IMR-90 (cell line): ENCODE measurements at regions not wholly inside any gene's neighbourhood (a gene's known extent, or its start where the extent isn't known, plus 50 kb on each side); places are given as distances from the start of the nearest gene placed in this dataset.

Source experiments
- ATAC-seq: fragments of 200-7000 bp; cut with Tn5 transposase; 2 replicates; pipeline ENCODE4 v1.9.1; 2020; ENCODE audit warnings: low read depth, mild to moderate bottlenecking, moderate library complexity
- BruUV-seq: library from RNA; stranded (reverse); fragments of 400-500 nt; replicated peaks from 2 replicates; lab custom pipeline; 2021; lab: Mats Ljungman, UMichigan
- CTCF ChIA-PET: fragments of 300-600 bp; formaldehyde crosslinking; extraction: SDS; loops from one replicate; lab custom pipeline; 2021; ENCODE audit warnings: antibody characterized with exemption; lab: Yijun Ruan, JAX
- POLR2A ChIA-PET: fragments of 300-600 bp; sonication (Branson Sonifier 250); formaldehyde crosslinking; loops from one replicate; lab custom pipeline; 2022; ENCODE audit warnings: antibody characterized with exemption; ENCODE audit not compliant: unreplicated experiment; lab: Charles Lee
- DNase-seq: peaks from one replicate; pipeline ENCODE4 v3.0.0; 2013
- H2AFZ ChIP-seq: replicated peaks from 2 replicates; pipeline ENCODE3; 2013; ENCODE audit warnings: low read length, mild to moderate bottlenecking; ENCODE audit not compliant: poor library complexity
- H2AK5ac ChIP-seq: 2 replicates; pipeline ENCODE4 v1.6.1; 2013; ENCODE audit warnings: low read depth, low read length, inconsistent platforms
- H2AK9ac ChIP-seq: replicated peaks from 2 replicates; pipeline ENCODE3; 2013; ENCODE audit warnings: mild to moderate bottlenecking, low read depth, low read length, moderate library complexity; ENCODE audit not compliant: poor library complexity
- H2BK120ac ChIP-seq: 2 replicates; pipeline ENCODE4 v1.6.1; 2013; ENCODE audit warnings: low read depth, low read length, inconsistent platforms
- H2BK15ac ChIP-seq: 3 replicates; pipeline ENCODE4 v1.6.1; 2013; ENCODE audit warnings: low read depth, low read length, inconsistent platforms
- H2BK20ac ChIP-seq: 2 replicates; pipeline ENCODE4 v1.6.1; 2013; ENCODE audit warnings: low read depth, mild to moderate bottlenecking, inconsistent platforms, low read length, moderate library complexity
- H2BK5ac ChIP-seq: 2 replicates; pipeline ENCODE4 v1.6.1; 2013; ENCODE audit warnings: mild to moderate bottlenecking, low read depth, low read length, inconsistent platforms; ENCODE audit not compliant: poor library complexity, severe bottlenecking
- H3K14ac ChIP-seq: replicated peaks from 2 replicates; pipeline ENCODE4 v1.6.1; 2013; ENCODE audit warnings: low read depth, low read length, inconsistent platforms
- H3K18ac ChIP-seq: 2 replicates; pipeline ENCODE4 v1.6.1; 2013; ENCODE audit warnings: low read depth, low read length, control low read depth
- H3K23ac ChIP-seq: 2 replicates; pipeline ENCODE4 v1.6.1; 2013; ENCODE audit warnings: low read depth, low read length, inconsistent platforms
- H3K27ac ChIP-seq: 2 replicates; pipeline ENCODE4 v1.5.1; 2013; ENCODE audit warnings: mild to moderate bottlenecking, control low read depth, low read length; ENCODE audit not compliant: insufficient read depth
- H3K27me3 ChIP-seq: 2 replicates; pipeline ENCODE4 v1.6.1; 2013; ENCODE audit warnings: low read length; ENCODE audit not compliant: control insufficient read depth, insufficient read depth
- H3K36me3 ChIP-seq: 2 replicates; pipeline ENCODE4 v1.6.1; 2013; ENCODE audit warnings: low read length, mixed read lengths; ENCODE audit not compliant: control insufficient read depth, insufficient read depth
- H3K4ac ChIP-seq: 2 replicates; pipeline ENCODE4 v1.6.1; 2013; ENCODE audit warnings: low read depth, low read length, inconsistent platforms
- H3K4me1 ChIP-seq: 2 replicates; pipeline ENCODE4 v1.6.1; 2013; ENCODE audit warnings: low read length, mixed read lengths; ENCODE audit not compliant: control insufficient read depth, insufficient read depth
- H3K4me2 ChIP-seq: 2 replicates; pipeline ENCODE4 v1.6.1; 2013; ENCODE audit warnings: low read depth, mild to moderate bottlenecking, control low read depth, low read length, moderate library complexity
- H3K4me3 ChIP-seq: 2 replicates; pipeline ENCODE4 v1.5.1; 2013; ENCODE audit warnings: low read depth, mild to moderate bottlenecking, control low read depth, low read length, moderate library complexity; ENCODE audit not compliant: insufficient read depth
- H3K56ac ChIP-seq: 2 replicates; pipeline ENCODE4 v1.6.1; 2013; ENCODE audit warnings: low read length, inconsistent platforms; ENCODE audit not compliant: insufficient read depth; ENCODE audit errors: extremely low read depth
- H3K79me1 ChIP-seq, 2 experiments: 2 replicates each; pipeline ENCODE4 v1.6.1; 2013; ENCODE audit warnings: low read length in 2 of 2, inconsistent platforms in 1 of 2, low read depth in 1 of 2
- H3K9ac ChIP-seq: 2 replicates; pipeline ENCODE4 v1.6.1; 2013; ENCODE audit warnings: low read depth, low read length, control low read depth
- H3K9me1 ChIP-seq: 2 replicates; pipeline ENCODE4 v1.6.1; 2013; ENCODE audit warnings: low read length, inconsistent platforms; ENCODE audit not compliant: insufficient read depth
- H3K9me3 ChIP-seq: 2 replicates; pipeline ENCODE4 v1.6.1; 2013; ENCODE audit warnings: low read length; ENCODE audit not compliant: control insufficient read depth, insufficient read depth
- H4K20me1 ChIP-seq: 2 replicates; pipeline ENCODE4 v1.6.1; 2013; ENCODE audit warnings: low read length, inconsistent platforms; ENCODE audit not compliant: insufficient read depth
- H4K5ac ChIP-seq: 2 replicates; pipeline ENCODE4 v1.6.1; 2013; ENCODE audit warnings: mild to moderate bottlenecking, low read depth, low read length, control low read depth
- H4K8ac ChIP-seq, 2 experiments: 2 replicates each; pipeline ENCODE4 v1.6.1; 2013; ENCODE audit warnings: low read depth in 2 of 2, low read length in 2 of 2, control low read depth in 1 of 2, inconsistent platforms in 1 of 2
- H4K91ac ChIP-seq: 2 replicates; pipeline ENCODE4 v1.6.1; 2013; ENCODE audit warnings: low read depth, low read length, inconsistent platforms; ENCODE audit not compliant: insufficient read depth
- CHD1 ChIP-seq: IDR thresholded peaks from 2 replicates; pipeline ENCODE4 v1.6.1; 2012; ENCODE audit warnings: low read depth, low read length, improper control_type of control experiment
- FOS ChIP-seq: fragments of 150-350 bp; IDR thresholded peaks from 2 replicates; pipeline ENCODE4 v1.6.1; 2016; ENCODE audit warnings: low read depth, low read length
- MAZ ChIP-seq: IDR thresholded peaks from 2 replicates; pipeline ENCODE4 v1.6.1; 2012; ENCODE audit warnings: low read depth, mild to moderate bottlenecking, low read length, improper control_type of control experiment, moderate library complexity, borderline replicate concordance
- MXI1 ChIP-seq: IDR thresholded peaks from 2 replicates; pipeline ENCODE4 v1.6.1; 2012; ENCODE audit warnings: low read depth, mild to moderate bottlenecking, low read length, moderate library complexity, borderline replicate concordance
- NFE2L2 ChIP-seq: fragments of 150-350 bp; IDR thresholded peaks from 2 replicates; pipeline ENCODE4 v1.6.1; 2016; ENCODE audit warnings: low read depth, mild to moderate bottlenecking, low read length
- POLR2A ChIP-seq: IDR thresholded peaks from 2 replicates; pipeline ENCODE4 v1.6.1; 2012; ENCODE audit warnings: mild to moderate bottlenecking, low read depth, low read length
- RAD21 ChIP-seq: IDR thresholded peaks from 2 replicates; pipeline ENCODE4 v1.6.1; 2012; ENCODE audit warnings: low read length, improper control_type of control experiment
- RCOR1 ChIP-seq: IDR thresholded peaks from 2 replicates; pipeline ENCODE4 v1.6.1; 2012; ENCODE audit warnings: mild to moderate bottlenecking, low read length, improper control_type of control experiment; ENCODE audit not compliant: insufficient replicate concordance
- RFX5 ChIP-seq: IDR thresholded peaks from 2 replicates; pipeline ENCODE4 v1.8.0; 2012; ENCODE audit warnings: low read depth, mild to moderate bottlenecking, low read length, moderate library complexity
- SMC3 ChIP-seq: fragments of 150-350 bp; IDR thresholded peaks from 2 replicates; pipeline ENCODE4 v1.6.1; 2016; ENCODE audit warnings: low read depth, mild to moderate bottlenecking, antibody characterized with exemption, low read length, moderate library complexity
- WGBS, 2 experiments: methylation state at CpG; one replicate each; pipeline versions ENCODE4 v1.1.5 to v1.1.7; 2013; ENCODE audit warnings: missing lambda C conversion rate in 2 of 2; ENCODE audit not compliant: insufficient read length in 1 of 2; ENCODE audit errors: extremely low coverage in 2 of 2; 5-methylcytosine and 5-hydroxymethylcytosine counted together
- dilution Hi-C: fragments of 300-500 bp; cut with HindIII; formaldehyde crosslinking; loops from one replicate; pipeline ENCODE4 v1.14.3; 2018; ENCODE audit warnings: low sequenced_read_pairs; ENCODE audit not compliant: unreplicated experiment
- in situ Hi-C: fragments of 300-500 bp; cut with MboI; formaldehyde crosslinking; loops from 3 replicates; pipeline ENCODE4 v1.14.3; 2019; ENCODE audit warnings: low sequenced_read_pairs, inconsistent platforms, mixed read lengths
- intact Hi-C: fragments of 100-400 bp; cut with micrococcal nuclease; formaldehyde crosslinking; loops from 2 replicates; pipeline ENCODE4 v1.10.0; 2022
- TF ChIP-seq, protein P1 (sequence below): fragments of 150-350 bp; IDR thresholded peaks from 2 replicates; pipeline ENCODE4 v1.6.1; 2016; ENCODE audit warnings: low read depth, mild to moderate bottlenecking, low read length, moderate library complexity, borderline replicate concordance
- TF ChIP-seq, protein P2 (sequence below): fragments of 150-350 bp; IDR thresholded peaks from 2 replicates; pipeline ENCODE4 v1.6.1; 2017; ENCODE audit warnings: mild to moderate bottlenecking, antibody characterized with exemption, low read length, low read depth
- TF ChIP-seq, protein P3 (sequence below): conservative IDR thresholded peaks from 2 replicates; pipeline ENCODE4 v1.5.1; 2012; ENCODE audit warnings: mild to moderate bottlenecking, low read depth, low read length, improper control_type of control experiment

DNA sequence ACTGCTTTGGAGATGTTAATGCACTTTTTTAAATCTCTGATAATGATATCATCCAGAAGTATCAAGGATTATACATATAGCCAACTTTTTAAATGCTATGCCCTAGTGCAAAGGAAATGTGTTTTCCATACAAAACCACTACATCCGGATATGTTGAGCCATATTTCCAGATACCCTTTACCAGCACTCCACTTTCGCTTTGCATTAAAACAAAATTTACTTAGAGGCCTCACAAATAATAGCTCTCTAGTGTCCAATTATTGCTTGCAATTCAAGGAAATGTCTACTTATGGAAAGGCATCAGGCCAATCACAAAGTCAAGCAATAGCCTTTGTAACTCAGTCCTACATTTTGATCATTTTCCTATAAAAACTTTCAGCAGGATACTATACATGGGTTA lies 1072.8 kb upstream of the INTU start:
- no peak overlapping the region for H3K4me3 ChIP-seq
- POLR2A ChIA-PET = no interaction called here
- ATAC-seq (no peak), DNase-seq (no peak)
- H3K36me3 ChIP-seq = no peaks in the 10 kb centered on the region
- no peak overlapping the region for H2BK120ac ChIP-seq
- H2BK15ac ChIP-seq = no peak overlapping the region
- H3K56ac ChIP-seq = no peak overlapping the region
- WGBS, 2 experiments = 100% methylated on average over 1 of the region's 2 CpGs; no CpG with 5 or more reads in 1 of the 2 experiments
- no peak overlapping the region for H3K4me2 ChIP-seq
- no peak overlapping the region for H3K27ac ChIP-seq
- no peak overlapping the region for H3K14ac ChIP-seq
- H3K4me1 ChIP-seq = no peaks in the 10 kb centered on the region
- no peak overlapping the region for H3K23ac ChIP-seq
- no peak overlapping the region for H4K8ac ChIP-seq
- intact Hi-C loops = no loop called here
- no peak overlapping the region for H3K18ac ChIP-seq
- no TSS peak for BruUV-seq
- no peak overlapping the region for H4K91ac ChIP-seq
- H3K79me1 ChIP-seq = no peaks in the 10 kb centered on the region
- H2BK5ac ChIP-seq = no peak overlapping the region
- CTCF ChIA-PET = no interaction called here
- H3K9me1 ChIP-seq = no peaks in the 10 kb centered on the region
- no peak overlapping the region for H2BK20ac ChIP-seq
- no peaks in the 10 kb centered on the region for H3K9me3 ChIP-seq
- H4K20me1 ChIP-seq = no peaks in the 10 kb centered on the region
- no peak overlapping the region for H2AK5ac ChIP-seq
- no peak overlapping the region for H3K4ac ChIP-seq
- H2AFZ ChIP-seq = no peak overlapping the region
- H3K9ac ChIP-seq = no peak overlapping the region
- H3K27me3 ChIP-seq = no peaks in the 10 kb centered on the region
- no peak overlapping the region for H2AK9ac ChIP-seq
- no peak overlapping the region for H4K5ac ChIP-seq
- in situ Hi-C loops = no loop called here
- dilution Hi-C loops = no loop called here
- no peak for TF ChIP-seq FOS
- TF ChIP-seq SMC3 = no peak
- no peak for TF ChIP-seq RCOR1
- TF ChIP-seq MAZ = no peak
- no peak for TF ChIP-seq MXI1
- TF ChIP-seq, protein P1, sequence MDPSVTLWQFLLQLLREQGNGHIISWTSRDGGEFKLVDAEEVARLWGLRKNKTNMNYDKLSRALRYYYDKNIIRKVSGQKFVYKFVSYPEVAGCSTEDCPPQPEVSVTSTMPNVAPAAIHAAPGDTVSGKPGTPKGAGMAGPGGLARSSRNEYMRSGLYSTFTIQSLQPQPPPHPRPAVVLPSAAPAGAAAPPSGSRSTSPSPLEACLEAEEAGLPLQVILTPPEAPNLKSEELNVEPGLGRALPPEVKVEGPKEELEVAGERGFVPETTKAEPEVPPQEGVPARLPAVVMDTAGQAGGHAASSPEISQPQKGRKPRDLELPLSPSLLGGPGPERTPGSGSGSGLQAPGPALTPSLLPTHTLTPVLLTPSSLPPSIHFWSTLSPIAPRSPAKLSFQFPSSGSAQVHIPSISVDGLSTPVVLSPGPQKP = no peak
- TF ChIP-seq CHD1 = no peak
- no peak for TF ChIP-seq RAD21
- TF ChIP-seq POLR2A = no peak
- TF ChIP-seq NFE2L2 = no peak
- TF ChIP-seq, protein P2, sequence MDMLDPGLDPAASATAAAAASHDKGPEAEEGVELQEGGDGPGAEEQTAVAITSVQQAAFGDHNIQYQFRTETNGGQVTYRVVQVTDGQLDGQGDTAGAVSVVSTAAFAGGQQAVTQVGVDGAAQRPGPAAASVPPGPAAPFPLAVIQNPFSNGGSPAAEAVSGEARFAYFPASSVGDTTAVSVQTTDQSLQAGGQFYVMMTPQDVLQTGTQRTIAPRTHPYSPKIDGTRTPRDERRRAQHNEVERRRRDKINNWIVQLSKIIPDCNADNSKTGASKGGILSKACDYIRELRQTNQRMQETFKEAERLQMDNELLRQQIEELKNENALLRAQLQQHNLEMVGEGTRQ = no peak
- TF ChIP-seq RFX5 = no peak
- TF ChIP-seq, protein P3, sequence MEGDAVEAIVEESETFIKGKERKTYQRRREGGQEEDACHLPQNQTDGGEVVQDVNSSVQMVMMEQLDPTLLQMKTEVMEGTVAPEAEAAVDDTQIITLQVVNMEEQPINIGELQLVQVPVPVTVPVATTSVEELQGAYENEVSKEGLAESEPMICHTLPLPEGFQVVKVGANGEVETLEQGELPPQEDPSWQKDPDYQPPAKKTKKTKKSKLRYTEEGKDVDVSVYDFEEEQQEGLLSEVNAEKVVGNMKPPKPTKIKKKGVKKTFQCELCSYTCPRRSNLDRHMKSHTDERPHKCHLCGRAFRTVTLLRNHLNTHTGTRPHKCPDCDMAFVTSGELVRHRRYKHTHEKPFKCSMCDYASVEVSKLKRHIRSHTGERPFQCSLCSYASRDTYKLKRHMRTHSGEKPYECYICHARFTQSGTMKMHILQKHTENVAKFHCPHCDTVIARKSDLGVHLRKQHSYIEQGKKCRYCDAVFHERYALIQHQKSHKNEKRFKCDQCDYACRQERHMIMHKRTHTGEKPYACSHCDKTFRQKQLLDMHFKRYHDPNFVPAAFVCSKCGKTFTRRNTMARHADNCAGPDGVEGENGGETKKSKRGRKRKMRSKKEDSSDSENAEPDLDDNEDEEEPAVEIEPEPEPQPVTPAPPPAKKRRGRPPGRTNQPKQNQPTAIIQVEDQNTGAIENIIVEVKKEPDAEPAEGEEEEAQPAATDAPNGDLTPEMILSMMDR = no peak
